ENCODE measurements at regions not wholly inside any gene's neighbourhood (a gene's known extent, or its start where the extent isn't known, plus 50 kb on each side); places are given as distances from the start of the nearest gene placed in this dataset.

DNA sequence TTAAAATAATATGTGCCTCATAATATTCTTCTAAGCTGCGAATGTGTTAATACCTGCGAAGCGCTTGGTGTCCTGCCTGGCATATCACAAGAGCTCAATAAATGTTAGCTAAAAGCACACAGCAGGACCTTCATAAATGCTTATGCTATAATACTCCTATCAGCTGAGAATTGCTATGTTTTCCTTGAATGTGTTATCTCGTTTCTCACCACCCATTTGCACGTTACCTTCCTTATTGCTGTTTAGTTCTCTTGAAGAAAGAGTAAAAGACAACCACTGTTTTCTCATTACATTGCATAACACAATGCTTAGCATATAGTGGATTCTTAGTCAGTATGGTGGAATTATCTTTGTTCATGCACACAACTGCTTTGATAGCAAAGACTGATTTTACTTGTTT is 76.6 kb downstream of the EDN1 start:
- no peaks in the 10 kb centered on the region for H3K4me1 ChIP-seq
- no peaks in the 10 kb centered on the region for H3K27me3 ChIP-seq (ENCODE audit: low read depth)
- in situ Hi-C loops (cut with MboI; ENCODE audit: low sequenced_read_pairs): no loop called here
- no peak overlapping the region for H3K4me3 ChIP-seq
- DNase-seq (ENCODE audit: low spot score in 2 of 2): no peak
- no peaks in the 10 kb centered on the region for H3K9me3 ChIP-seq
- H3K36me3 ChIP-seq (replicated peaks): no peaks in the 10 kb centered on the region

GRCh38 chr6:12367412-12367811 is 77.3 kb downstream of the EDN1 start:
- in situ Hi-C loops (cut with MboI; ENCODE audit: low sequenced_read_pairs): no loop called here
- Histone ChIP-seq H3K27me3 (ENCODE audit: low read depth) (no peaks in the 10 kb centered on the region), H3K36me3 (replicated peaks) (no peaks in the 10 kb centered on the region), H3K9me3 (no peaks in the 10 kb centered on the region), H3K4me1 (no peaks in the 10 kb centered on the region), H3K4me3 (no peak overlapping the region)
- no peak for DNase-seq (ENCODE audit: low spot score in 2 of 2)

GRCh38 chr6:12369355-12369754 is 79.2 kb downstream of the EDN1 start:
- Histone ChIP-seq H3K4me3 (no peak overlapping the region), H3K27me3 (ENCODE audit: low read depth) (no peaks in the 10 kb centered on the region), H3K36me3 (replicated peaks) (no peaks in the 10 kb centered on the region), H3K4me1 (no peaks in the 10 kb centered on the region), H3K9me3 (no peaks in the 10 kb centered on the region)
- in situ Hi-C loops (cut with MboI; ENCODE audit: low sequenced_read_pairs): no loop called here
- no peak for DNase-seq (ENCODE audit: low spot score in 2 of 2)

DNA sequence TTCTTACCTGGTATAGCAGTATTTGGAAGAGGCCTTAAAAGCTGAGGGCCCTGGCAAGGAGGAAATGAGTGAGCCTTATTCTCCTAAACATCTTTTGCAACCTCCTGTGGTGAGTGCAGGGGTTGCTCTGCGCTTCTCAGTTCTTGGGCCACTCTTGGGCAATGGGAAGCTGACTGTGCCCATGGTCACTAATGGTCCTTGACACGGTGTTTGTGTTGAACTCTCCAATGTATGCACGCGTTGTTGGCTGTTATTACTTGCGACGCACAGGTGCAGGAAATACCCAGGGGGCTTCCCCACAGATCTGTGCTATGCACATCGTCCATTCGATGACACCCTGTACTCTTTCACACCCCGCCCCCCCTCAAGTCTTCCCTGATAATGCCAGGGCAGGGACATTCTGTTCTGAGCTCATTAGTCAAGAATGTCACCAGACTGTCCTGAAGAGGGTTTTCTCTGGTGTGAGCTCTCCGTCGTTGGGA is 79.7 kb downstream of the EDN1 start:
- no peaks in the 10 kb centered on the region for H3K9me3 ChIP-seq
- H3K4me3 ChIP-seq: no peak overlapping the region
- DNase-seq (ENCODE audit: low spot score in 2 of 2): no peak
- no peaks in the 10 kb centered on the region for H3K36me3 ChIP-seq (replicated peaks)
- H3K27me3 ChIP-seq (ENCODE audit: low read depth): no peaks in the 10 kb centered on the region
- no peaks in the 10 kb centered on the region for H3K4me1 ChIP-seq
- in situ Hi-C loops (cut with MboI; ENCODE audit: low sequenced_read_pairs): no loop called here

DNA sequence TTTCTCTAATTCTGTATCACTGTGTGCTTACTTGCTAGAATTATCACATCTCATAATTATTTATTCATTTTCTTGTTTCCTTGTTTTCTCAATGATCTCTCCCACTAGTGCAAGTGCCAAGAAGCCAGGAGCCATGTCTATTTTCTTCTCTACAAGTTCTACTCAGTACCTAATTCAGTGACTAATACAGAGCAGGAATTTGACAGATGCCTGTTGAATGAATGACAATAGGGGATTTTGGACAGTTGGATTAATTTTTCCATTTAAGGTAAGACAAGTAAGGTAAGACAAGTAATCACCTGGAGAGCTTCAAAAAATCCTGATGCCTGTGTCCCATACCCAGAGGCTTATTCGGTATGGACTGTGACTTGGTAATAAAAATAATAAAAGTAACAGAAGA is 81.0 kb downstream of the EDN1 start:
- H3K4me3 ChIP-seq: no peak overlapping the region
- H3K36me3 ChIP-seq (replicated peaks): no peaks in the 10 kb centered on the region
- no peak for DNase-seq (ENCODE audit: low spot score in 2 of 2)
- H3K9me3 ChIP-seq: no peaks in the 10 kb centered on the region
- H3K4me1 ChIP-seq: no peaks in the 10 kb centered on the region
- no peaks in the 10 kb centered on the region for H3K27me3 ChIP-seq (ENCODE audit: low read depth)
- in situ Hi-C loops (cut with MboI; ENCODE audit: low sequenced_read_pairs): no loop called here

DNA sequence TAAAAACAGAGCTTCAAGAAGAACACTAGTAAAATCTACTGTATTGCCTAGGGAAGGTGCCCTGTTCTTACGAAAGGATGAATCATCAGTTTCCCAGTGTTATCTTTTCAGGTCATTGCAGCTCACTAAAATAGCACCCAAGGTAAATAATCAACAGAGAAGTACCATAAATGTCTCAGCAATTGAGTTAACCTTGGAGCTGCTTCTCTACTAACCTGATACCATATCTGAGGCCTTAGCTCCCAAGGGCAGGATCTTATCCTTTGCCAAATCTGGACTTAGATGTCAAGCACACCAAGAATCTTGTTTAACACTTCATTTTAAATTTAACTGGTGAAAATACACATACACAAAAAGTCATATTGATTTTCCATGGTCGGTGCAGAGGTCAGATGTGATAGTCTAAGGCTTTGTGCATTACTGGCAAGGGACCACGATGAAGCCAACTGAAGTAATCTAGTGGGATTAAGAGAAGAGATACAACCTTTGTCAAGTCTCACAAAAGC is 81.5 kb downstream of the EDN1 start:
- Histone ChIP-seq H3K27me3 (ENCODE audit: low read depth) (no peaks in the 10 kb centered on the region), H3K9me3 (no peaks in the 10 kb centered on the region), H3K4me3 (no peak overlapping the region), H3K36me3 (replicated peaks) (no peaks in the 10 kb centered on the region), H3K4me1 (no peaks in the 10 kb centered on the region)
- in situ Hi-C loops (cut with MboI; ENCODE audit: low sequenced_read_pairs): no loop called here
- DNase-seq (ENCODE audit: low spot score in 2 of 2): no peak

DNA sequence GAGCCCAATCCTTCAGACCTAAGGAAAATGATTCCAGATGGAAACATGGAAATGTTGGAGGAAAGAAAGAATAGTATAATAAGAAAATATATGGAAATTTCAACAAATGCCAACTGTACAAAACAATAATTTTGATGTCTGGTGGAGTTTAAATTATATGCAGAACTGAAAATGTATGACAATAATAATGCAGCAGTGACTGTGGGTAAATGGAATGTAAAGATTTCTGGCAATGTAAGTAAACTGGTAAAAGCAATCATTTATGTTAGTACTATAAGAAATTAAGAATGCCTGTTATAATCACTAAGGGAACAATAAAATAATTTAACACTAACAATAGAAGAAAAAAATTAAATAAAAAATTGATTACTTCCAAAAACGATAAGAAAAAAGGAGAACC is 89.0 kb downstream of the EDN1 start:
- Histone ChIP-seq H3K36me3 (replicated peaks) (no peaks in the 10 kb centered on the region), H3K4me3 (no peak overlapping the region)
- in situ Hi-C loops (cut with MboI; ENCODE audit: low sequenced_read_pairs): no loop called here

DNA sequence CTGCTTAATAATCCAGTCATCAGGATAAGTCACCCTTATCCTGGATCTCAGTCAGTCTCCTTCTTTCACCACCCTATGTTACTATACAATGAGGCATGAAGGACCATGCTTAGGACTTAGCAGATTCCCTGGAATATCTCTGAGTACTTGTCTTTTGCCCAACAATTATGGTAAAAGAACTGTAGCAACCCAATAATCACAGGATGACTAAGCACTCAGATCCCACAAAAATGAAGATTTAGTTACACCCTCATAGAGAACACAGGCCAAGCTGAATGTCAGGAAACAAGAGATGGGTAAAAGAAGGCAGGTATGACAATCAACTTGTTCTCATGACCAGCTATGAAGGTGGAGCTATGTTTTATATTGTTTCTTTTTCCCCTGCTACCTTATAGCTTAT is 91.4 kb downstream of the EDN1 start:
- no peaks in the 10 kb centered on the region for H3K27me3 ChIP-seq (ENCODE audit: low read depth)
- no peaks in the 10 kb centered on the region for H3K4me1 ChIP-seq

More for the DNA sequence above, 89.0 kb downstream of the EDN1 start:
- no peaks in the 10 kb centered on the region for H3K27me3 ChIP-seq (ENCODE audit: low read depth)
- H3K9me3 ChIP-seq: no peaks in the 10 kb centered on the region
- H3K4me1 ChIP-seq: no peaks in the 10 kb centered on the region
- DNase-seq (ENCODE audit: low spot score in 2 of 2): no peak

GRCh38 chr6:12383448-12383847 is 93.3 kb downstream of the EDN1 start:
- no peak for DNase-seq (ENCODE audit: low spot score in 2 of 2)
- Histone ChIP-seq H3K27me3 (ENCODE audit: low read depth) (no peaks in the 10 kb centered on the region), H3K9me3 (no peaks in the 10 kb centered on the region), H3K36me3 (replicated peaks) (no peaks in the 10 kb centered on the region), H3K4me3 (no peak overlapping the region), H3K4me1 (no peaks in the 10 kb centered on the region)
- in situ Hi-C loops (cut with MboI; ENCODE audit: low sequenced_read_pairs): no loop called here

More for the DNA sequence above, 91.4 kb downstream of the EDN1 start:
- in situ Hi-C loops (cut with MboI; ENCODE audit: low sequenced_read_pairs): no loop called here
- Histone ChIP-seq H3K9me3 (no peaks in the 10 kb centered on the region), H3K36me3 (replicated peaks) (no peaks in the 10 kb centered on the region), H3K4me3 (no peak overlapping the region)
- DNase-seq (ENCODE audit: low spot score in 2 of 2): no peak

DNA sequence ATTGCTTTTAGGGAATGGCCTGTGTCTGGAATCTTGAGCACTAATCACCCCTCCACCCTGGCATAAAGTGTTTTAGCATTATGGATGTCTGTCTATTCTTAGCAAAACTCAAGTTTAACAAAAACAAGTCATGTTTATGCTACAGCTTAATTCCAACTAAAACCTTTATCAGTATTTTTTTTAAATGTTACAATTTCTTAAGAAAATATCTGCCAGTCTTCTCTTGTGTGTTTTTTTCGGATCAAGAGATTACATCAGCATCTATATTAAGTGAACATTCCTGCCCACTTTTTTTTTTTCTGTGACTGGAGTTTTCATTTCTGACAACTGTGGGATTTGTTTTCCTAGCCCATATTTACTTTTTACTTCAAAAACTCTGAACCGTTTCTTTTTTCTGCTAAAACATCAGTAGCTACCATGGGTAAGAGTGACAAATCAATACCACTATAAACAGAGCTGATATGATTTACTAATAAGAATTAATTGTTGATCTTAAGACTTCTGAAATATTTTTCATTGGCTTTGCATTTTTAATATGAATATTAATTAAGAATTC is 94.3 kb downstream of the EDN1 start:
- H3K9me3 ChIP-seq: no peaks in the 10 kb centered on the region
- no peak overlapping the region for H3K4me3 ChIP-seq
- no peak for DNase-seq (ENCODE audit: low spot score in 2 of 2)
- no peaks in the 10 kb centered on the region for H3K36me3 ChIP-seq (replicated peaks)
- in situ Hi-C loops (cut with MboI; ENCODE audit: low sequenced_read_pairs): no loop called here
- no peaks in the 10 kb centered on the region for H3K27me3 ChIP-seq (ENCODE audit: low read depth)
- H3K4me1 ChIP-seq: no peaks in the 10 kb centered on the region

DNA sequence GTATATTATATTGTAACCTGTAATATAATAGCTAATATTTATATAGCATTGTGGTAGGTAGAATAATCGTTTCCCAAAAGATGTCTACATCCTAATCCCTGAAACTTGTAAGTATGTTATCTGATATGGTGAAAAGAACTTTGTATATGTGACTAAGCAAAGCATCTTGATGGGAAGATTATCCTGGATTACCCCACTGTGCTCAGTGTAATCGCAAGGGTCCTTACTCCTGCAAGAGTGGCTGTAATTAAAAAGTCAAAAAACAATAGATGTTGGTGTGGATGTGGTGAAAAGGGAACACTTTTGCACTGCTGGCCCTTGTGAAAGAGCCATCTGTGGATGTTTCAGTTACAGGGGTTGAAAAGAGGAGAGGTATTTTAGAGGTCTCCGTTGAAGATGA is 95.2 kb downstream of the EDN1 start:
- H3K4me3 ChIP-seq: no peak overlapping the region
- in situ Hi-C loops (cut with MboI; ENCODE audit: low sequenced_read_pairs): no loop called here
- no peaks in the 10 kb centered on the region for H3K9me3 ChIP-seq
- no peaks in the 10 kb centered on the region for H3K36me3 ChIP-seq (replicated peaks)
- no peaks in the 10 kb centered on the region for H3K4me1 ChIP-seq
- no peak for DNase-seq (ENCODE audit: low spot score in 2 of 2)
- no peaks in the 10 kb centered on the region for H3K27me3 ChIP-seq (ENCODE audit: low read depth)

- in situ Hi-C loops (cut with MboI; ENCODE audit: low sequenced_read_pairs): no loop called here
- DNase-seq (ENCODE audit: low spot score in 2 of 2): no peak
- H3K4me1 ChIP-seq: no peaks in the 10 kb centered on the region
These were observed 96.7 kb downstream of the EDN1 start for GRCh38 chr6:12386816-12387215.

GRCh38 chr6:12391472-12391871 is 101.3 kb downstream of the EDN1 start:
- Histone ChIP-seq H3K4me1 (no peaks in the 10 kb centered on the region), H3K27me3 (ENCODE audit: low read depth) (no peaks in the 10 kb centered on the region), H3K36me3 (replicated peaks) (no peaks in the 10 kb centered on the region), H3K9me3 (no peaks in the 10 kb centered on the region), H3K4me3 (no peak overlapping the region)
- DNase-seq (ENCODE audit: low spot score in 2 of 2): no peak
- in situ Hi-C loops (cut with MboI; ENCODE audit: low sequenced_read_pairs): no loop called here

More at GRCh38 chr6:12386816-12387215, 96.7 kb downstream of the EDN1 start:
- Histone ChIP-seq H3K27me3 (ENCODE audit: low read depth) (no peaks in the 10 kb centered on the region), H3K9me3 (no peaks in the 10 kb centered on the region), H3K36me3 (replicated peaks) (no peaks in the 10 kb centered on the region), H3K4me3 (no peak overlapping the region)

DNA sequence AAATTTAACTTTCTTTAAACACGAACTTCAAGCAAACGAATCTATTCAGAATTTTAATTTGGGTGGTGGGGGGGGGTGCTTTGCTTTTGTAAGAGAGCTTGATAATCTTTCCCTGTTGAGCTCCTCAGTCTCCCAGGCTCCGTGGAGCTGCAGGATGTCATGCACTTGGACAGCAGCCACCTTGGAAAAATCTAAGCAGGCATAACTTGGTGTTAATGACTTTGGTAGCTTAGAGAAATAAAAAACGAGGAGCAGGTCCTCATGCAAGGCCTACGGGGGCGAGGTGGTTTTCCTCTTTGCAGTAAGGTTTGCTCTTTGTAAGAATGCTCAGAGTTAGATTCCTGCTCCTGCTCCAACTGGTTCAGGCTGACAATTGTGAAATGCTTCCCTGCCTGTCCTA is 102.3 kb downstream of the EDN1 start:
- Histone ChIP-seq H3K4me1 (no peaks in the 10 kb centered on the region), H3K27me3 (ENCODE audit: low read depth) (no peaks in the 10 kb centered on the region), H3K4me3 (no peak overlapping the region), H3K36me3 (replicated peaks) (no peaks in the 10 kb centered on the region), H3K9me3 (no peaks in the 10 kb centered on the region)
- in situ Hi-C loops (cut with MboI; ENCODE audit: low sequenced_read_pairs): no loop called here
- DNase-seq (ENCODE audit: low spot score in 2 of 2): no peak

GRCh38 chr6:12393100-12393499 is 102.9 kb downstream of the EDN1 start:
- no peaks in the 10 kb centered on the region for H3K9me3 ChIP-seq
- H3K27me3 ChIP-seq (ENCODE audit: low read depth): no peaks in the 10 kb centered on the region
- no peaks in the 10 kb centered on the region for H3K4me1 ChIP-seq
- no peaks in the 10 kb centered on the region for H3K36me3 ChIP-seq (replicated peaks)
- in situ Hi-C loops (cut with MboI; ENCODE audit: low sequenced_read_pairs): no loop called here
- no peak for DNase-seq (ENCODE audit: low spot score in 2 of 2)
- no peak overlapping the region for H3K4me3 ChIP-seq

Data from HAP-1 (cell line).